Daoy (cell line): ENCODE measurements at regions not wholly inside any gene's neighbourhood (a gene's known extent, or its start where the extent isn't known, plus 50 kb on each side); places are given as distances from the start of the nearest gene placed in this dataset.
"Not testable (repeated sequence)": the region's sequence is repeated elsewhere in the genome, so short reads cannot be mapped to it uniquely, and the experiment has no call there.

Experiments
- DNase-seq: peaks from one replicate; pipeline ENCODE4 v3.0.0-alpha.2; 2015; ENCODE audit warnings: low read depth

DNA sequence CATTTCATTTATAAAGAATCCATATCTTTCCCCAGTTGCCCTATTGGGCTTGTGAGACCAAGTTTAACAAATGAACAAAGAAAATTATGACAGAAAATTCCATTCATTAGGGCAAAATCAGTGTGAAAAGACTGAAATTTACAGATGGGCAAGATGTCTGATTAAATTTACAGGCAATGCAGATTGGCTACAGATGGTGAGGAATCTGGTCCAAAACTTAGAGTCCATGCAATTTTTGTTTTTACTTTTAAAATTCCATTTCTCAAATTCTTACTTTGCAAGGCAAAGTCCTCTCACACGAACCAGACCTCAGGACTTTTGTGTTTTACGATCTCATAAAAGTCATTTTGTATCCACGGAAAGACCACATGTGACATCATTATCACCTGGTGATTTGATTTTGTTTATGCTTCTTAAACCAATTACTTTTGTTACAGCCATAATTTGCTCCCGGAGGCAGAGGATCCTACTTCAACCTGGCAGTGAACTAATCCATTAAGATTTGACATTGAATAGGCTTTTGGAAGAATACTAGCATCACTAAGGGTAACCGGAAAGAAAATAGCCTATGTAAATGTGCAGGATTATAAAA lies 843.7 kb upstream of the CHORDC1 start:
- DNase-seq: no peak

- not testable (repeated sequence) for DNase-seq
These were observed 840.5 kb upstream of the CHORDC1 start for GRCh38 chr11:91063399-91063798.

DNA sequence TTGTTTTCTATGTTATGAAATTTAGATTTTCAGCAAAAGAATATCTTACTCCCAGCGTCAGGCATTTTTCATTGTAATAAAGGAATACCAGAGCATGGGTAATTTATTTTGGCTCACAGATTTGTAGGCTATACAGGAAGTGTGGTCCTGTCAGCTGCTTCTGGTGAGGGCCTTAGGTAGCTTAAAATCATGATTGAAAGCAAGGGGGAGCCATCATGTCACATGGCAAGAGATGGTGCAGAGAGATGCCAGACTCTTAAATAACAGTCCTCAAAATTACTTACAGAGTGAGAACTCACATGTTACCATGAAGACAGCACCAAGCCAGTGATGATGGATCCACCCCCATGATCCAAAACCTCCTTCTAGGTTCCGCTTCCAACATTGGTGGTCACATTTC lies 825.0 kb upstream of the CHORDC1 start:
- DNase-seq: no peak

GRCh38 chr11:91046261-91046660 lies 823.4 kb upstream of the CHORDC1 start:
- DNase-seq: no peak

GRCh38 chr11:91041626-91042025 lies 818.8 kb upstream of the CHORDC1 start:
- DNase-seq: no peak

DNA sequence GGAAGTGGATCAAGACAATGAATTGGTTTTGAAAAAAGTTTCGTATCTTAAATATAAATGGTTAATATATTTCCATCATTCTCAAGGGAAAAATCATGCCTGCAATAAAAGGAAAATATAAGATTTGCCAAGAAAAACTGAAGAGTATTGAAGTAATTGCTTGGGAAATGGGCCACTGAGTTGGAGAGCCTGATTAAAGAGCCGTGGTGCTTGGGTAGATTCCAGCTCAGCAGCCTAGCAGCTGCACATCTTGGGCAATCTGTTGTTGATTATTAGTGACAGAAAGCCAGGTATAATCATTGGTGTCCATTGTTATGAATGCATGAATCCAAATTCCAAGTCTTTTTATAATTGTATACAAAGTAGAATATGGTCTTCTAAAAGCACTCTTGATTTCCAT lies 800.9 kb upstream of the CHORDC1 start:
- DNase-seq: no peak

DNA sequence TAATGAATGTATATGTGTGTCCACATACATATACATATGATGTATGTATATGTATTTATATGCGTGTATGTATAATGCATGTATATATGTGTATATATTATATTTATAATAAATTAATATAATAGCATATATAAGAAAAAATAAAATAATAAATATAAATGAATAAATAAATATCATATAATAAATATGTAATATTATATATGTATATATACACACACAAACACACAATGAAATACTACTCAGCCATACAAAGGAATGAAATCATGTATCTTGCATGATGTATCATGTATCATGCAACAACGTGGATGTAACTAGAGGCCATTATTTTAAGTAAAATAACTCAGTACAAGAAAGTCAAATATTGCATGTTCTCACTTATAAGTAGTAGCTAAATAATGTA lies 788.7 kb upstream of the CHORDC1 start:
- no peak for DNase-seq

DNA sequence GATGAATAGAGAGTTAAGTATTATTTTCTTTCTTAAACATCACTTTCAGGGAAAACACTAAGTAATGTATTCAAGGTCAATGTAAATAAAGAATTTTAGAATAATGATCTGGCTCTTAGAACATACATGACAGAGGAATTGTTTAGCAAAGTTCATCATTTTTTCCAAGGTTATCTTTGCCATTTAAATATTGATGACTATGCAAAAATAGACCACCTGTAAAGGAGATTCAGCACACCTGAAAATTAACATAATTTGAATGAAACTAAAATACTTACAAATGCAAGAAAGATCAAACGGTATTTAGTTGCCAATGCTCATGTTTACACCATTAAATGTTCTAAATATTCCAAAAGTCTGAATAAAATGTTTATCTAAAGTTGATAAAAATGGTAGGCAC lies 782.6 kb upstream of the CHORDC1 start:
- DNase-seq: no peak

DNA sequence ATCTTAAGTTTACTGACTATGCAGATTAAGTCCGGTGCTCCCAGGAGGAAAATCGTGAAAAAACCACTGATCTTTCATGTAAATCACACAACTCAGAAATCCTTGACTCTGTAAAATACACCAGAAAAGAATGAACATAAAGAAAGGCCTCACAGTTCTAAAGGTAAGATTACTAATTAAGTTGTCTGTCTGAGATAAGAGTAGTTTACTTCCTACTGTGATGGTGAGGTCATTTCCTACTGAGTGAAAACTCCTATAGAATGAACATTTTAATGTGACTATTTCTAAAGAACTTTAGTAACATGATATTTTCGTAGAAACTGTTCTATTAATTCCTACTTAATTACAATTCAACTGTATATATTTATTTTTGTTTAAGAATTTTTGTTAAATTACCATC lies 774.4 kb upstream of the CHORDC1 start:
- no peak for DNase-seq

- not testable (repeated sequence) for DNase-seq
These were observed 749.3 kb upstream of the CHORDC1 start for GRCh38 chr11:90972159-90972558.

DNA sequence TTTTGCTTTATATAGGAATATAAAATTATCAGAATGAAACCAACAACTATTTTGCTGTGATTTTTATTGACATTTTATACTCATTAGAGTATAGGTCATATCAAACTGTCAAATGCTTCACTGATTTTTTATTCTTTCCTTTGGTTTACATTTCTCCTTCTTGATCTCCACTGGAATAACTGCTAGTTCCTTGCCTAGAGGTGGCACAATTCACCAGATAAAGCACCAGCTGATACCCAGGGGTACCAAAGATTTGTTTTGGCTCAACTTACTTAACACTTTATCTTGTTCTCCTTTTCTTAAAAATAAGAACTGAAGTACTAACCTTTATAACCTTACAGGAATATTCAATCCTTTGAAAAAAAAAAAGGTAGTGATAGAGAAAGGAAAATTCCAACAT lies 725.1 kb upstream of the CHORDC1 start:
- DNase-seq: no peak

DNA sequence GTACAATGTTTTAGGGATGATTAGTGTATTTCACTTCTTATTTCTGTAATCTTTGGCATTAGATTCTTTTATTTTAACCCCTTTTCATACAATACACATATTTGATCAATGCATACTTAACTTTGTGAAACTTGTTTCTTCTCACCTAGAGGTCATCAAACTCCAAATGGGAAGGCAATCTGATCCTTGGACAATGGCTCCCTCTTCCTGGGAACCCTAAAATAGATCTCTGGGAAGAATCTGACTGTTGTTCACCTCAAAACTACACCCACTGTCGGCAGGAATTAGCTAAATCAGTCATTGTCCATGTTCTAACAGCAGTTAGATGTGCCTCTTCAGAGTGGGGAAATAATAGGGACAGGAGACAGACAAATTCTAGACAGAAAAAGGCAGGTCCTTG lies 707.4 kb upstream of the CHORDC1 start:
- no peak for DNase-seq

- DNase-seq: no peak
These were observed 696.5 kb upstream of the CHORDC1 start for GRCh38 chr11:90919332-90919731.

GRCh38 chr11:90916706-90917105 lies 693.9 kb upstream of the CHORDC1 start:
- no peak for DNase-seq

DNA sequence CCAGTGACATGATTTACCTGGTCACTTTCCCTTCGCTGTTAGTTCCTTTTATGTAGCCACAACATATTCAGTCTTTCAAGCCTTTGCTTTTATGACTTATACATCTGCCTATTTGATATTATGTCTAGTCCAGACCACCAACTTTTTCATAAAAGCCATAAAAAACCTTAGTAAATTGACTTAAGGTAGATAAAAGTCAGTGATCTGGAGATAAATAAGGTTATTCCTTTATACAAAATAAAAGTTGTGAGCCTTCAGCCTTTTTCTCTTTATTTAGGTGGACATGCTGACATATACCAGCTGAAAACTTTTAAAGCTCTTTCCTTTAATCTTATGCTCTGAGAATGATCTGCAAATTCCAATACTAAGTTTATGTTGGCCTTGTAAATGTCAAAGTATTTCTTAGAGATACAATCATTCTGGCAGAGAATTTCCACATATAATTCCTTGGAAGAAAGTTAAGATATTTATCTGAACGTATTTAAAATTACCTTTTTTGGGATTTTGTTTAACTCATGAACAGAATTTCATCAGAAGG lies 690.4 kb upstream of the CHORDC1 start:
- no peak for DNase-seq

DNA sequence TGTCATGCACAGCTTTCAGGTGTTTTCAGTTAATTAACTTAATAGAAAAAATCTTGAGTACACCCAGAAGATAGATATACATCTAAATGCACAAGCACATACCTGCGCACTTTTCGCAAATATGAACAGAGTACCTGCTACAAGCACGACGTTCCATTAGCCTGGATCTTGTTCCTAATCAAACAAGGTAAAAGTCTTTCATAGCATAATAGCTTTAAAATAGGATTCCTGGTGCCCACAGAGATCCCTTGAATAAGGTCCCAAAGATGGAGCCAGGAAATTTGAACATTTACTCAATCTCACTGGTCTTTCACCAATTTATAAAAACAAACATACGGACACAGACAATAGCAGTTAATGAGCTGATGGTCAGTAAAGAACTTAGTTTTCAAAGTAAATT lies 689.8 kb upstream of the CHORDC1 start:
- DNase-seq: no peak

GRCh38 chr11:90911192-90911591 lies 688.3 kb upstream of the CHORDC1 start:
- no peak for DNase-seq

DNA sequence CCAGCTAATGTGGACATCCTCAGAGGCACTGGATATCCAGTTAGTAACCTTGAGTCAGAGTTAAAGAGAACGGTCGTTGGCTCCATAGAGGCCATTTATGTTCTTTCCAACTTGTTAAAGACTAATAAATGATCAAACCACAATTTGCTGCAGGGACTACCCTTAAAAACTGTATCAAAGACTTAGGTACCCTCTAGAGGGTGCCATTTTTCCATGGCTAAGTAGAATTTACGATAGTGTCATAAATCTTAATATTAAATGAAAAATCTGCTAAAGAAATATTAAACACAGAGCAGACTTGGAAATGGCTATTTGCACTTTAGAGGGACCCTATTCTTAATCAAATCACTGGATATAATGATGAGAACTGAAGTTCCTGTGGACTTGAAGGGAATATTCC lies 685.2 kb upstream of the CHORDC1 start:
- no peak for DNase-seq

GRCh38 chr11:90895850-90896249 lies 673.0 kb upstream of the CHORDC1 start:
- no peak for DNase-seq

- DNase-seq: no peak
These were observed 667.5 kb upstream of the CHORDC1 start for GRCh38 chr11:90890347-90890746.

- DNase-seq: no peak
These were observed 661.3 kb upstream of the CHORDC1 start for GRCh38 chr11:90884181-90884580.

GRCh38 chr11:90874986-90875385 lies 652.1 kb upstream of the CHORDC1 start:
- DNase-seq: no peak

GRCh38 chr11:90874281-90874680 lies 651.4 kb upstream of the CHORDC1 start:
- DNase-seq: no peak

DNA sequence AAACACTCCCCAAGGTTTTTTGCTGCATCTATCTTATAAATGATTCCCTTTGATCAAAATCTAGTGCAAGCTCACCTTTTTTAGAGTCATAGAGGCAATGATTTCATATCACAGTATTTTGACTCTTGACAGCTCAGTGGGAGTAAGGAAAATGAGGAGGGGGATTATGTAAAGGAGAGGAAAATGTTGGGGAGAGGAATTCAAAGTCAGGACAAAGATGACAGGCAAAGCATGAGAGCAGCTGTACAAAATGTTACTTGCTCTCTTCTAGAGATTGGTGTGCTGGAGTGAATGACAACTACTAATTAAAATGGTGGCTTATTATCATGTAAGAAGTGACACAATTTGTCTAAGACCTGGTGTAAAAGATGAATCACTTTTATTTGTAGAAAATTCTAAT lies 644.6 kb upstream of the CHORDC1 start:
- DNase-seq: no peak
